Neuronal stem cell (in vitro differentiated cells): ENCODE measurements at regions not wholly inside any gene's neighbourhood (a gene's known extent, or its start where the extent isn't known, plus 50 kb on each side); places are given as distances from the start of the nearest gene placed in this dataset.

Experiments
- DNase-seq: peaks from one replicate; pipeline ENCODE4 v3.0.0-alpha.2; 2013; ENCODE audit warnings: low spot score
- H2AFZ ChIP-seq: one replicate; pipeline ENCODE4 v1.6.1; 2013; ENCODE audit warnings: mild to moderate bottlenecking, low read length, inconsistent platforms
- H2AK5ac ChIP-seq: 2 replicates; pipeline ENCODE4 v1.6.1; 2013; ENCODE audit warnings: low read depth, mild to moderate bottlenecking, inconsistent platforms, low read length, moderate library complexity, mixed read lengths
- H2BK120ac ChIP-seq: 2 replicates; pipeline ENCODE4 v1.6.1; 2013; ENCODE audit warnings: low read depth, mild to moderate bottlenecking, inconsistent platforms, low read length, moderate library complexity, mixed read lengths
- H2BK12ac ChIP-seq: one replicate; pipeline ENCODE4 v1.6.1; 2013; ENCODE audit warnings: low read length, inconsistent platforms
- H2BK15ac ChIP-seq: 2 replicates; pipeline ENCODE4 v1.6.1; 2013; ENCODE audit warnings: mild to moderate bottlenecking, low read length, inconsistent platforms, mixed read lengths
- H2BK5ac ChIP-seq: one replicate; pipeline ENCODE4 v1.6.1; 2013; ENCODE audit warnings: inconsistent platforms, mild to moderate bottlenecking, low read length, moderate library complexity
- H3K14ac ChIP-seq: one replicate; pipeline ENCODE4 v1.6.1; 2013; ENCODE audit warnings: low read length, inconsistent platforms
- H3K18ac ChIP-seq: 2 replicates; pipeline ENCODE4 v1.6.1; 2013; ENCODE audit warnings: low read length, inconsistent platforms
- H3K23ac ChIP-seq: 2 replicates; pipeline ENCODE4 v1.6.1; 2013; ENCODE audit warnings: low read depth, mild to moderate bottlenecking, mixed read lengths, low read length, inconsistent platforms; ENCODE audit not compliant: poor library complexity
- H3K27ac ChIP-seq: replicated peaks from 3 replicates; pipeline ENCODE4 v1.5.1; 2013; ENCODE audit warnings: low read length, inconsistent platforms
- H3K27me3 ChIP-seq, 3 experiments: 2 replicates each; pipeline ENCODE4 v1.6.1; 2013; ENCODE audit warnings: low read length in 3 of 3, mild to moderate bottlenecking in 2 of 3, inconsistent platforms in 1 of 3, low read depth in 1 of 3, mixed read lengths in 1 of 3, moderate library complexity in 1 of 3; ENCODE audit not compliant: control insufficient read depth in 3 of 3, insufficient read depth in 3 of 3
- H3K36me3 ChIP-seq, 2 donors: replicated peaks in 1 of 2; 2 replicates each; pipeline ENCODE4 v1.6.1; 2013; ENCODE audit warnings: low read length in 2 of 2; ENCODE audit not compliant: control insufficient read depth in 2 of 2, insufficient read depth in 2 of 2
- H3K4ac ChIP-seq: 2 replicates; pipeline ENCODE4 v1.6.1; 2013; ENCODE audit warnings: inconsistent platforms, mild to moderate bottlenecking, low read length, moderate library complexity
- H3K4me1 ChIP-seq, 2 donors: 1 replicate in 1 of 2; 2 replicates in 1 of 2; pipeline ENCODE4 v1.6.1; 2013; ENCODE audit warnings: low read length in 2 of 2, low read depth in 1 of 2; ENCODE audit not compliant: control insufficient read depth in 2 of 2, insufficient read depth in 1 of 2
- H3K4me2 ChIP-seq: one replicate; pipeline ENCODE4 v1.6.1; 2013; ENCODE audit warnings: mild to moderate bottlenecking, low read length, inconsistent platforms; ENCODE audit not compliant: insufficient read depth, poor library complexity, severe bottlenecking
- H3K4me3 ChIP-seq, 2 donors: 2 replicates each; pipeline ENCODE4 v1.5.1; 2013; ENCODE audit warnings: low read length in 2 of 2, mild to moderate bottlenecking in 2 of 2, inconsistent platforms in 1 of 2, moderate library complexity in 1 of 2
- H3K79me1 ChIP-seq: one replicate; pipeline ENCODE4 v1.6.1; 2013; ENCODE audit warnings: low read depth, mild to moderate bottlenecking, inconsistent platforms, low read length, moderate library complexity
- H3K9ac ChIP-seq: one replicate; pipeline ENCODE4 v1.6.1; 2013; ENCODE audit warnings: mild to moderate bottlenecking, low read depth, low read length, inconsistent platforms; ENCODE audit not compliant: poor library complexity
- H3K9me3 ChIP-seq, 2 donors: replicated peaks in 1 of 2; 2 replicates each; pipeline versions ENCODE3 to v1.6.1; 2013; ENCODE audit warnings: low read length in 2 of 2, mild to moderate bottlenecking in 2 of 2, inconsistent platforms in 1 of 2, low read depth in 1 of 2, mixed read lengths in 1 of 2, moderate library complexity in 1 of 2; ENCODE audit not compliant: control insufficient read depth in 2 of 2, insufficient read depth in 1 of 2
- H4K8ac ChIP-seq: one replicate; pipeline ENCODE4 v1.6.1; 2013; ENCODE audit warnings: low read depth, mild to moderate bottlenecking, inconsistent platforms, low read length, moderate library complexity
- H4K91ac ChIP-seq: one replicate; pipeline ENCODE4 v1.6.1; 2013; ENCODE audit warnings: low read length, low read depth, mild to moderate bottlenecking, inconsistent platforms; ENCODE audit not compliant: poor library complexity
- WGBS, 2 donors: extraction: QIAGEN DNeasy Blood & Tissue Kit; methylation state at CpG; one replicate each; pipeline ENCODE4 v1.1.7; 2013; ENCODE audit warnings: missing lambda C conversion rate in 2 of 2, mixed read lengths in 1 of 2; ENCODE audit not compliant: insufficient read length in 2 of 2, insufficient replicate concordance in 1 of 2; ENCODE audit errors: extremely low coverage in 2 of 2; 5-methylcytosine and 5-hydroxymethylcytosine counted together

- Histone ChIP-seq H3K36me3 (no peaks in the 10 kb centered on the region), H3K4ac (no peak overlapping the region), H3K27me3 (no peaks in the 10 kb centered on the region), H3K4me1 (peaks cover 8 to 9% of the 10 kb centered on the region in 2 donors), H2BK5ac (no peak overlapping the region), H3K23ac (no peak overlapping the region), H2AFZ (peak overlapping the region; percentile 19), H3K4me2 (no peak overlapping the region), H3K79me1 (no peaks in the 10 kb centered on the region), H3K9me3 (no peaks in the 10 kb centered on the region), H2AK5ac (no peak overlapping the region), H3K9ac (no peak overlapping the region), H2BK15ac (no peak overlapping the region), H2BK120ac (no peak overlapping the region), H3K14ac (no peak overlapping the region), H3K4me3 (no peak overlapping the region), H4K8ac (no peak overlapping the region), H2BK12ac (no peak overlapping the region), H4K91ac (no peak overlapping the region), H3K27ac (no peak overlapping the region), H3K18ac (no peak overlapping the region)
- DNase-seq: no peak
- no CpG with 5 or more reads among the region's 4 CpGs for WGBS, 2 donors
These were observed 65.4 kb upstream of the KCNK12 start for GRCh38 chr2:47636176-47636575.

- Histone ChIP-seq H3K4me1 (peaks cover 8 to 13% of the 10 kb centered on the region in 2 donors), H2BK5ac (no peak overlapping the region), H3K9me3 (no peaks in the 10 kb centered on the region), H3K27me3 (no peaks in the 10 kb centered on the region), H3K36me3 (no peaks in the 10 kb centered on the region), H2BK120ac (no peak overlapping the region), H3K18ac (peak overlapping the region; percentile 74), H3K23ac (no peak overlapping the region), H4K8ac (no peak overlapping the region), H3K27ac (no peak overlapping the region), H3K4ac (no peak overlapping the region), H3K4me2 (no peak overlapping the region), H3K79me1 (no peaks in the 10 kb centered on the region), H2BK15ac (no peak overlapping the region), H3K9ac (no peak overlapping the region), H2AFZ (no peak overlapping the region), H4K91ac (no peak overlapping the region), H2BK12ac (peak overlapping the region; percentile 47), H3K4me3 (no peak overlapping the region), H3K14ac (no peak overlapping the region), H2AK5ac (peak overlapping the region; percentile 34)
- DNase-seq: no peak
- no CpG with 5 or more reads among the region's 3 CpGs for WGBS, 2 donors
These were observed 62.0 kb upstream of the KCNK12 start for GRCh38 chr2:47632754-47633153.

- Histone ChIP-seq H3K9ac (no peak overlapping the region), H3K18ac (peak overlapping the region; percentile 73), H3K27me3 (no peaks in the 10 kb centered on the region), H3K4me2 (no peak overlapping the region), H3K23ac (no peak overlapping the region), H2BK120ac (no peak overlapping the region), H3K4me1 (peaks cover 8 to 13% of the 10 kb centered on the region in 2 donors), H3K4me3 (no peak overlapping the region), H2AK5ac (peak overlapping the region; percentile 22), H4K8ac (no peak overlapping the region), H3K79me1 (no peaks in the 10 kb centered on the region), H2BK12ac (peak overlapping the region; percentile 27), H3K27ac (no peak overlapping the region), H2BK15ac (peak overlapping the region; percentile 30), H3K4ac (no peak overlapping the region), H3K36me3 (no peaks in the 10 kb centered on the region), H2BK5ac (no peak overlapping the region), H4K91ac (no peak overlapping the region), H3K9me3 (no peaks in the 10 kb centered on the region), H3K14ac (peak overlapping the region; percentile 11), H2AFZ (no peak overlapping the region)
- WGBS, 2 donors: no CpG with 5 or more reads among the region's 12 CpGs
- no peak for DNase-seq
These were observed 61.1 kb upstream of the KCNK12 start for GRCh38 chr2:47631792-47632398.

GRCh38 chr2:47631306-47631705, 60.5 kb upstream of the KCNK12 start:
- H3K4me3 ChIP-seq: no peak overlapping the region
- H3K27ac ChIP-seq: no peak overlapping the region
- no peak for DNase-seq
- peak overlapping the region; percentile 50 for H2AK5ac ChIP-seq
- H3K9ac ChIP-seq: no peak overlapping the region
- no peaks in the 10 kb centered on the region for H3K27me3 ChIP-seq
- H3K23ac ChIP-seq: no peak overlapping the region
- H2BK5ac ChIP-seq: no peak overlapping the region
- no CpG with 5 or more reads among the region's 6 CpGs for WGBS, 2 donors
- no peak overlapping the region for H3K4ac ChIP-seq
- H2BK15ac ChIP-seq: peak overlapping the region; percentile 37
- no peak overlapping the region for H4K91ac ChIP-seq
- H3K36me3 ChIP-seq: no peaks in the 10 kb centered on the region
- H3K9me3 ChIP-seq: peaks cover 0 to 1% of the 10 kb centered on the region in 2 donors
- H3K4me1 ChIP-seq: peaks cover 2 to 13% of the 10 kb centered on the region in 2 donors
- H2BK120ac ChIP-seq: peak overlapping the region; percentile 24
- H3K14ac ChIP-seq: no peak overlapping the region
- H4K8ac ChIP-seq: no peak overlapping the region
- no peak overlapping the region for H2AFZ ChIP-seq
- no peak overlapping the region for H3K4me2 ChIP-seq
- peak overlapping the region; percentile 20 for H3K18ac ChIP-seq
- no peak overlapping the region for H2BK12ac ChIP-seq
- no peaks in the 10 kb centered on the region for H3K79me1 ChIP-seq
